Esophagus mucosa (tissue), 1 donor: ENCODE measurements at regions not wholly inside any gene's neighbourhood (a gene's known extent, or its start where the extent isn't known, plus 50 kb on each side); places are given as distances from the start of the nearest gene placed in this dataset.
A peak's percentile ranks its signal among the peaks of the same experiment; 100 is the strongest.

Experiments
- ATAC-seq: fragments of 200-7000 bp; cut with Tn5 transposase; one replicate; pipeline ENCODE4 v1.9.1; 2020
- donor health status: DM: yes; HTN: yes; CAD: no.

GRCh38 chr16:47967374-47967773, 188.4 kb downstream of the ABCC12 start:
- no peak for ATAC-seq

- ATAC-seq, result peak; percentile 39
Observed at GRCh38 chr16:47966325-47966724, 189.5 kb downstream of the ABCC12 start.

- ATAC-seq, result no peak
Observed at GRCh38 chr16:47965439-47965838, 190.4 kb downstream of the ABCC12 start.

GRCh38 chr16:47958726-47959125, 197.1 kb downstream of the ABCC12 start:
- ATAC-seq, result no peak

GRCh38 chr16:47956916-47957315, 198.9 kb downstream of the ABCC12 start:
- ATAC-seq, result no peak

GRCh38 chr16:47949714-47950113, 206.1 kb downstream of the ABCC12 start:
- ATAC-seq, result no peak

- no peak for ATAC-seq
Observed at GRCh38 chr16:47949276-47949675, 206.5 kb downstream of the ABCC12 start.

- ATAC-seq, result no peak
Observed at GRCh38 chr16:47947723-47948122, 208.1 kb downstream of the ABCC12 start.

GRCh38 chr16:47946092-47946491, 209.7 kb downstream of the ABCC12 start:
- no peak for ATAC-seq

- no peak for ATAC-seq
Observed at GRCh38 chr16:47944589-47944988, 211.2 kb downstream of the ABCC12 start.

- no peak for ATAC-seq
Observed at GRCh38 chr16:47943235-47943634, 212.6 kb downstream of the ABCC12 start.

- ATAC-seq, result no peak
Observed at GRCh38 chr16:47940466-47940865, 215.3 kb downstream of the ABCC12 start.

- no peak for ATAC-seq
Observed at GRCh38 chr16:47939680-47940079, 216.1 kb downstream of the ABCC12 start.

GRCh38 chr16:47938272-47938671, 217.5 kb downstream of the ABCC12 start:
- ATAC-seq, result no peak

- ATAC-seq, result no peak
Observed at GRCh38 chr16:47928008-47928407, 227.8 kb downstream of the ABCC12 start.

GRCh38 chr16:47927330-47927729, 228.5 kb downstream of the ABCC12 start:
- no peak for ATAC-seq

GRCh38 chr16:47925811-47926460, 229.9 kb downstream of the ABCC12 start:
- no peak for ATAC-seq

GRCh38 chr16:47924950-47925349, 230.8 kb downstream of the ABCC12 start:
- ATAC-seq, result no peak

GRCh38 chr16:47921535-47921934, 234.3 kb downstream of the ABCC12 start:
- ATAC-seq, result no peak

- no peak for ATAC-seq
Observed at GRCh38 chr16:47920709-47921108, 235.1 kb downstream of the ABCC12 start.

- no peak for ATAC-seq
Observed at GRCh38 chr16:47917118-47917517, 238.7 kb downstream of the ABCC12 start.

GRCh38 chr16:47916266-47916665, 239.5 kb downstream of the ABCC12 start:
- no peak for ATAC-seq

- no peak for ATAC-seq
Observed at GRCh38 chr16:47907109-47907508, 248.7 kb downstream of the ABCC12 start.

- ATAC-seq, result no peak
Observed at GRCh38 chr16:47905771-47906170, 250.0 kb downstream of the ABCC12 start.

GRCh38 chr16:47904691-47905090, 251.1 kb downstream of the ABCC12 start:
- no peak for ATAC-seq
